HCT116 (cell line): ENCODE measurements at regions not wholly inside any gene's neighbourhood (a gene's known extent, or its start where the extent isn't known, plus 50 kb on each side); places are given as distances from the start of the nearest gene placed in this dataset.

Experiments
- ATAC-seq: fragments of 200-7000 bp; cut with Tn5 transposase; 2 replicates; pipeline ENCODE4 v1.9.1; 2020; ENCODE audit warnings: mild to moderate bottlenecking, moderate library complexity
- BruUV-seq: library from RNA; stranded (reverse); fragments of 400-500 nt; replicated peaks from 2 replicates; lab custom pipeline; 2021; lab: Mats Ljungman, UMichigan
- CTCF ChIA-PET: fragments of 300-600 bp; sonication (Branson Sonifier 250); formaldehyde crosslinking; loops from one replicate; lab custom pipeline; 2021; ENCODE audit warnings: antibody characterized with exemption; lab: Charles Lee
- POLR2A ChIA-PET: fragments of 300-600, 350-600 bp; sonication (Branson Sonifier 250); formaldehyde crosslinking; loops from one replicate; lab custom pipeline; 2021; ENCODE audit warnings: antibody characterized with exemption; lab: Charles Lee
- RAD21 ChIA-PET, 2 experiments: fragments of 300-600 bp; sonication (Branson Sonifier 250); formaldehyde crosslinking; loops; one replicate each; lab custom pipeline; 2023; ENCODE audit warnings: low total read pairs in 2 of 2; ENCODE audit not compliant: uncharacterized antibody in 2 of 2, unreplicated experiment in 2 of 2, low non-redundant PET in 1 of 2; lab: Charles Lee
- DNase-seq: peaks from one replicate; pipeline ENCODE4 v3.0.0-alpha.2; 2010; ENCODE audit warnings: low read depth, low spot score
- H2AFZ ChIP-seq: fragments of 200-600 bp; shearing (Covaris generic), sonication (generic); 2 replicates; pipeline ENCODE4 v1.6.1; 2017; ENCODE audit warnings: low read depth, mixed run types, mixed read lengths, antibody characterized with exemption, low read length; ENCODE audit not compliant: poor library complexity, severe bottlenecking
- H3K27ac ChIP-seq: 2 replicates; pipeline ENCODE4 v1.5.1; 2012; ENCODE audit warnings: low read depth, low read length
- H3K27me3 ChIP-seq: fragments of 200-600 bp; sonication (generic); 2 replicates; pipeline ENCODE4 v1.6.1; 2016; ENCODE audit warnings: mixed run types, low read length, mixed read lengths; ENCODE audit not compliant: insufficient read depth
- H3K36me3 ChIP-seq, 2 experiments: fragments of 200-500 bp in 1 of 2; fragments of 200-600 bp in 1 of 2; sonication (Bioruptor generic) in 1 of 2; sonication (generic) in 1 of 2; 2 replicates each; pipeline versions ENCODE4 v1.5.1 to v1.6.1; 2014 to 2016; ENCODE audit warnings: low read length in 2 of 2, inconsistent platforms in 1 of 2, mixed read lengths in 1 of 2, mixed run types in 1 of 2; ENCODE audit not compliant: insufficient read depth in 2 of 2, control insufficient read depth in 1 of 2
- H3K4me1 ChIP-seq, 2 experiments: fragments of 200-600 bp in 1 of 2; sonication (generic) in 1 of 2; 2 replicates each; pipeline versions ENCODE4 v1.5.1 to v1.6.1; 2012 to 2017; ENCODE audit warnings: low read length in 2 of 2, inconsistent platforms in 1 of 2, mild to moderate bottlenecking in 1 of 2, mixed read lengths in 1 of 2, mixed run types in 1 of 2, moderate library complexity in 1 of 2; ENCODE audit not compliant: insufficient read depth in 2 of 2, control insufficient read depth in 1 of 2
- H3K4me2 ChIP-seq: fragments of 200-600 bp; sonication (generic); 2 replicates; pipeline ENCODE4 v1.6.1; 2017; ENCODE audit warnings: mixed run types, low read length, mixed read lengths
- H3K4me3 ChIP-seq, 2 experiments: fragments of 200-600 bp in 1 of 2; sonication (generic) in 1 of 2; replicated peaks in 1 of 2; 2 replicates each; pipeline ENCODE4 v1.5.1; 2011 to 2016; ENCODE audit warnings: low read length in 2 of 2, control low read depth in 1 of 2, low read depth in 1 of 2, mild to moderate bottlenecking in 1 of 2, mixed read lengths in 1 of 2, mixed run types in 1 of 2
- H3K79me2 ChIP-seq: fragments of 200-600 bp; sonication (generic); 2 replicates; pipeline ENCODE4 v1.6.1; 2017; ENCODE audit warnings: mild to moderate bottlenecking, mixed run types, low read length, moderate library complexity, mixed read lengths; ENCODE audit not compliant: insufficient read depth
- H3K9ac ChIP-seq: fragments of 200-600 bp; sonication (generic); 2 replicates; pipeline ENCODE4 v1.6.1; 2016; ENCODE audit warnings: low read length, mixed read lengths
- H3K9me2 ChIP-seq: fragments of 200-600 bp; sonication (generic), shearing (Covaris generic); 2 replicates; pipeline ENCODE4 v1.6.1; 2017; ENCODE audit warnings: mixed run types, mild to moderate bottlenecking, moderate library complexity; ENCODE audit not compliant: insufficient read depth
- H3K9me3 ChIP-seq, 2 experiments: fragments of 200-500 bp in 1 of 2; fragments of 200-600 bp in 1 of 2; sonication (Bioruptor generic) in 1 of 2; sonication (generic) in 1 of 2; 2 replicates each; pipeline ENCODE4 v1.6.1; 2014 to 2017; ENCODE audit warnings: low read length in 2 of 2, mixed read lengths in 2 of 2, inconsistent platforms in 1 of 2, low read depth in 1 of 2, mild to moderate bottlenecking in 1 of 2, mixed run types in 1 of 2, moderate library complexity in 1 of 2; ENCODE audit not compliant: control insufficient read depth in 1 of 2, insufficient read depth in 1 of 2
- H4K20me1 ChIP-seq: fragments of 200-600 bp; sonication (generic), shearing (Covaris generic); 2 replicates; pipeline ENCODE4 v1.6.1; 2017; ENCODE audit warnings: mixed run types, mild to moderate bottlenecking, moderate library complexity; ENCODE audit not compliant: insufficient read depth
- CEBPB ChIP-seq: IDR thresholded peaks from 2 replicates; pipeline ENCODE4 v1.6.1; 2012; ENCODE audit warnings: low read depth
- ELF1 ChIP-seq: IDR thresholded peaks from 2 replicates; pipeline ENCODE4 v1.6.1; 2012; ENCODE audit warnings: low read depth, borderline replicate concordance
- EZH2phosphoT487 ChIP-seq: fragments of 200-600 bp; IDR thresholded peaks from 2 replicates; pipeline ENCODE4 v1.6.1; 2018; ENCODE audit warnings: antibody characterized with exemption, borderline replicate concordance
- FOSL1 ChIP-seq: IDR thresholded peaks from 2 replicates; pipeline ENCODE4 v1.6.1; 2012; ENCODE audit warnings: low read depth
- POLR2A ChIP-seq: IDR thresholded peaks from 2 replicates; pipeline ENCODE4 v1.7.0; 2011; ENCODE audit warnings: borderline replicate concordance; ENCODE audit not compliant: insufficient read depth, insufficient read length; ENCODE audit errors: extremely low read depth
- POLR2AphosphoS5 ChIP-seq: IDR thresholded peaks from 2 replicates; pipeline ENCODE4 v1.6.1; 2011; ENCODE audit warnings: mild to moderate bottlenecking, low read depth, low read length, moderate library complexity
- REST ChIP-seq: IDR thresholded peaks from 2 replicates; pipeline ENCODE4 v1.6.1; 2012; ENCODE audit warnings: low read depth
- SP1 ChIP-seq: IDR thresholded peaks from 2 replicates; pipeline ENCODE4 v1.6.1; 2012; ENCODE audit warnings: low read depth
- SRF ChIP-seq: IDR thresholded peaks from 2 replicates; pipeline ENCODE4 v1.6.1; 2012; ENCODE audit warnings: low read depth
- ZBTB33 ChIP-seq: IDR thresholded peaks from 2 replicates; pipeline ENCODE4 v1.6.1; 2011; ENCODE audit warnings: mild to moderate bottlenecking, low read length, moderate library complexity; ENCODE audit not compliant: insufficient replicate concordance; ENCODE audit errors: extremely low read depth
- intact Hi-C: fragments of 100-400 bp; cut with micrococcal nuclease; formaldehyde crosslinking; loops from 2 replicates; pipeline ENCODE4 v1.10.0; 2022
- TF ChIP-seq, protein P1 (sequence below): IDR thresholded peaks from 2 replicates; pipeline ENCODE4 v1.6.1; 2012

GRCh38 chr5:136656811-136657210, 291.5 kb upstream of the TRPC7 start:
- CTCF ChIA-PET, result no interaction called here
- no peak for TF ChIP-seq REST
- TF ChIP-seq ELF1, result no peak
- no peak for TF ChIP-seq POLR2AphosphoS5
- no peak for TF ChIP-seq EZH2phosphoT487

GRCh38 chr5:136655468-136655867, 290.1 kb upstream of the TRPC7 start:
- Histone ChIP-seq H3K36me3 (no peaks in the 10 kb centered on the region), H4K20me1 (no peaks in the 10 kb centered on the region), H3K27ac (no peak overlapping the region), H3K9me3 (no peaks in the 10 kb centered on the region), H3K4me2 (no peak overlapping the region), H3K27me3 (peaks cover 4% of the 10 kb centered on the region; the same call in 1 of the 2 replicates), H2AFZ (no peak overlapping the region), H3K4me3 (no peak overlapping the region), H3K4me1 (no peaks in the 10 kb centered on the region), H3K79me2 (no peaks in the 10 kb centered on the region), H3K9me2 (no peaks in the 10 kb centered on the region), H3K9ac (no peak overlapping the region)
- intact Hi-C loops, result no loop called here
- ChIA-PET POLR2A (no interaction called here), CTCF (no interaction called here), RAD21 (no interaction called here)
- no peak for ATAC-seq
- no peak for DNase-seq
- BruUV-seq, result no TSS peak
- TF ChIP-seq ZBTB33 (no peak), POLR2A (no peak), SRF (no peak), SP1 (no peak), EZH2phosphoT487 (no peak), REST (no peak), FOSL1 (no peak), CEBPB (no peak)
- TF ChIP-seq, protein P1, sequence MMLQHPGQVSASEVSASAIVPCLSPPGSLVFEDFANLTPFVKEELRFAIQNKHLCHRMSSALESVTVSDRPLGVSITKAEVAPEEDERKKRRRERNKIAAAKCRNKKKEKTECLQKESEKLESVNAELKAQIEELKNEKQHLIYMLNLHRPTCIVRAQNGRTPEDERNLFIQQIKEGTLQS, result no peak

More at GRCh38 chr5:136656811-136657210, 291.5 kb upstream of the TRPC7 start:
- H4K20me1 ChIP-seq, result no peaks in the 10 kb centered on the region
- intact Hi-C loops, result no loop called here
- no peak overlapping the region for H3K4me2 ChIP-seq
- DNase-seq, result no peak
- BruUV-seq, result no TSS peak
- no peaks in the 10 kb centered on the region for H3K4me1 ChIP-seq
- H3K4me3 ChIP-seq, result no peak overlapping the region
- ATAC-seq, result no peak
- H3K9me2 ChIP-seq, result no peaks in the 10 kb centered on the region
- POLR2A ChIA-PET, result no interaction called here
- peaks cover 4% of the 10 kb centered on the region; the same call in 1 of the 2 replicates for H3K27me3 ChIP-seq
- H3K36me3 ChIP-seq, result no peaks in the 10 kb centered on the region
- no peak overlapping the region for H3K9ac ChIP-seq
- RAD21 ChIA-PET, result no interaction called here
- no peaks in the 10 kb centered on the region for H3K9me3 ChIP-seq
- no peak overlapping the region for H2AFZ ChIP-seq
- H3K27ac ChIP-seq, result no peak overlapping the region
- H3K79me2 ChIP-seq, result no peaks in the 10 kb centered on the region
